ENCODE measurements at regions not wholly inside any gene's neighbourhood (a gene's known extent, or its start where the extent isn't known, plus 50 kb on each side); places are given as distances from the start of the nearest gene placed in this dataset.

- TF ChIP-seq POLR2A (IDR thresholded peaks at IDR 0.05) (no peak), CTCF (IDR thresholded peaks at IDR 0.05) (no peak)
Measured at GRCh38 chr2:187013058-187013457, 164.1 kb upstream of the ZSWIM2 start.
